GM18907 (cell line): ENCODE measurements at regions not wholly inside any gene's neighbourhood (a gene's known extent, or its start where the extent isn't known, plus 50 kb on each side); places are given as distances from the start of the nearest gene placed in this dataset.
"Not testable (repeated sequence)": the region's sequence is repeated elsewhere in the genome, so short reads cannot be mapped to it uniquely, and the experiment has no call there.

ENCODE experiments used
- ATAC-seq: cut with Tn5 transposase; IDR thresholded peaks from one replicate; pipeline ENCODE4 v1.9.1; 2021; ENCODE audit warnings: mild to moderate bottlenecking, moderate library complexity; ENCODE audit not compliant: unreplicated experiment

GRCh38 chr9:108430655-108431054 lies 425.1 kb downstream of the ACTL7B start:
- ATAC-seq, result no peak

DNA sequence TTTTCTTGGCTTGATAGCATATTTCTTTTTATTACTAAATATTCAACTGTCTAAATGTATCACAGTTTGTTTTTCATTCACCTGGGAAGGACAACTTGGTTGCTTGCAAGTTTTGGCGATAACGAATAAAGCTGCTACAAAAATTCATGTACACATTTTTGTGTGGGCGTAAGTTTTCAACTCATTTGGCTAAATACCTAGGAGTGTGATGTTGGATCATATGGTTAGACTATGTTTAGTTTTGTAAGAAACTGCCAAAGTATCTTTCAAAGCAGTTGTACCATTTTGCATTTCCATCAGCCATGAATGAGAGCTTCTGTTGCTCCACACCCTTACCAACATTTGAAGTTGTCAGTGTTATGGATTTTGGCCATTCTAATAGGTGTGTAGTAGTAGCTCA lies 428.0 kb downstream of the ACTL7B start:
- no peak for ATAC-seq

DNA sequence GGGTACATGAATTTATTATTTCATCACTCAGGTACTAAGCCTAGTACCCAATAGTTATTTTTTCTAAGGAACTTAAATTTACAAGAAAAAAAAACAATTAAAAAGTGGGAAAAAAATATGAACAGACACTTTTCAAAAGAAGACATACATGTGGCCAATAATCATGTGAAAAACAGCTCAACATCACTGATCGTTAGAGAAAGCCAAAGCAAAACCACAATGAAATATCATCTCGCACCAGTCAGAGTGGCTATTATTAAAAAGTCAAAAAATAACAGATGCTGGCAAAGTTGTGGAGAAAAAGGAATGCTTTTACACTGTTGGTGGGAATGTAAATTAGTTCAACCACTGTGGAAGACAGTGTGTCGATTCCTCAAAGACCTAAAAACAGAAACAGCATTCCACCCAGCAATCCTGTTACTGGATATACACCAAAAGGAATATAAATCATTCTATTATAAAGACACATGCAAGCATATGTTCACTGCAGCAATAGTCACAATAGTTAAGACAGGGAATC lies 429.3 kb downstream of the ACTL7B start:
- not testable (repeated sequence) for ATAC-seq

DNA sequence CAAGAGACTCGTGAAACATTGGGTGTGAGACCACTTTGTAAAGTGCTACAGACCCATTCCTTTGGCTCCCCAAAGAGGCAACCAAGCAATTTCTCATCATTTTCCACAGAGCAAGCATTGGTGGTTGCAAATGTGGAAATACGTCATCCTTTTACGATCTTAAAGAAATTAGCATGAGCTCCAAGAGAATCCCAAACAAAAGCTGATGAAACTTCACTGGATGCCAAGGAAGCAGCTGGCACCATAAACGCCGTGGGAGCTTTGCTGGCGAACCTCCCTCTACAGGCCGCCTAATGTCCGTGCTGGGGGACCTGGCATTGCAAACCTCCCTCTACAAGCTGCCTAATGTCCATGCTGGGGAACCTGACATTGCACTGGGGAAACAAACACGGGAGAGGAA lies 432.4 kb downstream of the ACTL7B start:
- ATAC-seq, result no peak

- no peak for ATAC-seq
Observed at GRCh38 chr9:108419379-108419778, 436.4 kb downstream of the ACTL7B start.

GRCh38 chr9:108417726-108418125 lies 438.1 kb downstream of the ACTL7B start:
- no peak for ATAC-seq

GRCh38 chr9:108417312-108417711 lies 438.5 kb downstream of the ACTL7B start:
- ATAC-seq, result no peak

GRCh38 chr9:108416324-108416723 lies 439.5 kb downstream of the ACTL7B start:
- ATAC-seq, result no peak

GRCh38 chr9:108413809-108414208 lies 442.0 kb downstream of the ACTL7B start:
- ATAC-seq, result no peak

- ATAC-seq, result no peak
Observed at GRCh38 chr9:108412755-108413154, 443.0 kb downstream of the ACTL7B start.

GRCh38 chr9:108411632-108412031 lies 444.2 kb downstream of the ACTL7B start:
- no peak for ATAC-seq

- no peak for ATAC-seq
Observed at GRCh38 chr9:108410161-108410560, 445.6 kb downstream of the ACTL7B start.

GRCh38 chr9:108400297-108400696 lies 455.5 kb downstream of the ACTL7B start:
- no peak for ATAC-seq

GRCh38 chr9:108399851-108400250 lies 455.9 kb downstream of the ACTL7B start:
- ATAC-seq, result no peak

DNA sequence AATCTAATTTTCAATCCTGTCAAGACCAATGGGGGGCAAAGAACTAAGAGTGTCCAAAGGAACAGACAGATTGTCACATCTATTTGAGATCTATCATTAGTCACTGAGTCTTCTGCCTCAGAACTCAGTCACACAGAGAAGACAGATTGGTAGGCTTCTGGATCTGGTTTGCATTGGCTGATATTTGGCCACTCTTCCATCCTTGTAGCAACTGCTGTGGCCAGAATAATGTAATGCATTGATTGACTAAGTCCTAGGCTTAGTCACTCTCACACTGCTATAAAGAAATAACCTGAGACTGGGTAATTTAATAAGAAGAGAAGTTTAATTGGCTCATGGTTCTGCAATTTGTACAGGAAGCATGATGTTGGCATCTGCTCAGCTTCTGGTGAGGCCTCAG lies 458.5 kb downstream of the ACTL7B start:
- ATAC-seq, result no peak

- ATAC-seq, result no peak
Observed at GRCh38 chr9:108396611-108397010, 459.2 kb downstream of the ACTL7B start.

DNA sequence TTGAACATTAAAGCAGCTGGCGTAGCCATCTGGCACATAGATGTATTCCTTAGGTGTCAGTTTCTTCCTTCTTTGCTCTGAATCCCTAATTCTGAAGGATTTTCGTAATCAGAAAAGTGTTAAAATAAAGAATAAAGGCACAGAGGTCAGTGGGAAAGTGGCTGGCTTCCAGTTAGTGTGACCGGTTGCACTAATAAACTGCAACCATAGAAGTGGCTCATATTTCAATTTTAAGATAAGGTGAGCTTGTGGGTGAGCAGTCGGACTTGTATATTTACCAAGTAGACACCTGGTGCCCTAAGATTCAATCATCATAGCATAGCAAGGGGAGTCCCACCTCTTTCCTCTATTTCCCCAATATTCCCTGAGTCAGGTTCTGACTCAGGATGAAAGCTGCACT lies 459.6 kb downstream of the ACTL7B start:
- no peak for ATAC-seq

- ATAC-seq, result no peak
Observed at GRCh38 chr9:108395421-108395820, 460.4 kb downstream of the ACTL7B start.

DNA sequence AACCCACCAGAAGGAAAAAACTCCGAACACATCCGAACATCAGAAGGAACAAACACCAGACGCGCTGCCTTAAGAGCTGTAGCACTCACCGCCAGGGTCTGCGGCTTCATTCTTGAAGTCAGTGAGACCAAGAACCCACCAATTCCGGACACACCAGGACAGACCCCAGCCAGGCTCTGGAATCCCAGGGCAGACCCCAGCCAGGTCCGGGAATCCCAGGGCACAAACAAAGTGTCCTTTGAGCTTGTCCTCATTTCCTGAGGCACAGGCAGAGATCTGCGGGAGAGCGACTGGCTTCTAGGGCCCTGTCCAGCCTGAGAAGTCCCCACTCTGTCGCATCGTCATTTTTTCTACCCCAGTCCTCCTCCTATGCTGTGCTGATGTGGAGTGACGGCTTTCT lies 461.1 kb downstream of the ACTL7B start:
- ATAC-seq, result no peak

DNA sequence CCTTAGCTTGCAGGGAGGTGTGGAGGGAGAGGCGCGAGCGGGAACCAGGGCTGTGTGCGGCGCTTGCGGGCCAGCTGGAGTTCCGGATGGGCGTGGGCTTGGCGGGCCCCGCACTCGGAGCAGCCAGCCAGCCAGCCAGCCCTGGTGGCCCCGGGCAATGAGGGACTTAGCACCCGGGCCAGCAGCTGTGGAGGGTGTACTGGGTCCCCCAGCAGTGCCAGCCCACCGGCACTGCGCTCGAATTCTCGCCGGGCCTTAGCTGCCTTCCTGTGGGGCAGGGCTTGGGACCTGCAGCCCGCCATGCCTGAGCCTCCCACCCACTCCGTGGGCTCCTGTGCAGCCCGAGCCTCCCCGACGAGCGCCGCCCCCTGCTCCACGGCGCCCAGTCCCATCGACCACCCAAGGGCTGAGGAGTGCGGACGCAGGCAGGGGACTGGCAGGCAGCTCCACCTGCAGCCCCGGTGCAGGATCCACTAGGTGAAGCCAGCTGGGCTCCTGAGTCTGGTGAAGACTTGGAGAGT lies 462.2 kb downstream of the ACTL7B start:
- ATAC-seq, result not testable (repeated sequence)

GRCh38 chr9:108392877-108393276 lies 462.9 kb downstream of the ACTL7B start:
- ATAC-seq, result no peak

DNA sequence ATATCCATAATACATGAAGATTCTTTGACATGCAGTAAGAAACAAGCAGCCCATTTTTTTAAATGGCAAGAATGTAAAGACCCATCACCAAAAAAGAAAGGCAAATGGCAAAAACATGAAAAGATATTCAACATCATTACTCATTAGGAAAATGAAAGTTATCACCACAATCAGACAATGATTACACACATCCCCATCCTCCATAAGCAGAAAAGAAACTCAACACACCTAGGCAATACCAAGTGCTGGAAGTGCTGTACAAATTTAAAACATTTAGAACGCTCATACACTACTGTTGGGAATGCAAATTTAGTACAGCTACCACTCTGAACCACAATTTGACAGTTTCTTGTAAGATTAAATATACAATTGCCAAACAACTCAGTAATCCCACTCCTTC lies 466.7 kb downstream of the ACTL7B start:
- ATAC-seq, result peak; percentile 94

GRCh38 chr9:108386859-108387384 lies 468.9 kb downstream of the ACTL7B start:
- ATAC-seq, result no peak
